DND-41 (cell line): ENCODE measurements at regions not wholly inside any gene's neighbourhood (a gene's known extent, or its start where the extent isn't known, plus 50 kb on each side); places are given as distances from the start of the nearest gene placed in this dataset.

Source experiments
- ATAC-seq: fragments of 200-7000 bp; cut with Tn5 transposase; 3 replicates; pipeline ENCODE4 v1.9.1; 2021; ENCODE audit warnings: low read depth; ENCODE audit not compliant: insufficient read depth
- DNase-seq: peaks from one replicate; pipeline ENCODE4 v3.0.0-alpha.2; 2020
- H2AFZ ChIP-seq: 2 replicates; pipeline ENCODE4 v1.6.0; 2012; ENCODE audit warnings: low read depth, low read length
- H3K27ac ChIP-seq: 2 replicates; pipeline ENCODE4 v1.5.1; 2012; ENCODE audit warnings: low read length, inconsistent platforms
- H3K27me3 ChIP-seq: fragments of 200-600 bp; sonication (generic); 2 replicates; pipeline ENCODE4 v1.6.0; 2012; ENCODE audit warnings: low read length, mild to moderate bottlenecking, inconsistent platforms; ENCODE audit not compliant: insufficient read depth, poor library complexity
- H3K36me3 ChIP-seq: 2 replicates; pipeline ENCODE4 v1.5.1; 2012; ENCODE audit warnings: low read length, inconsistent platforms; ENCODE audit not compliant: insufficient read depth
- H3K4me1 ChIP-seq: 2 replicates; pipeline ENCODE4 v1.5.1; 2012; ENCODE audit warnings: mild to moderate bottlenecking, low read length; ENCODE audit not compliant: insufficient read depth
- H3K4me2 ChIP-seq: 2 replicates; pipeline ENCODE4 v1.6.0; 2012; ENCODE audit warnings: mild to moderate bottlenecking, moderate library complexity, low read length, inconsistent platforms; ENCODE audit not compliant: insufficient read depth
- H3K4me3 ChIP-seq, 2 experiments: fragments of 200-600 bp in 1 of 2; shearing (Covaris generic) in 1 of 2; 2 replicates each; pipeline ENCODE4 v1.5.1; 2012 to 2016; ENCODE audit warnings: inconsistent platforms in 2 of 2, low read length in 2 of 2, mild to moderate bottlenecking in 2 of 2, low read depth in 1 of 2, moderate library complexity in 1 of 2
- H3K79me2 ChIP-seq: 2 replicates; pipeline ENCODE4 v1.6.0; 2012; ENCODE audit warnings: low read length, inconsistent platforms; ENCODE audit not compliant: insufficient read depth
- H3K9ac ChIP-seq: 2 replicates; pipeline ENCODE4 v1.6.0; 2012; ENCODE audit warnings: low read depth, mild to moderate bottlenecking, inconsistent platforms, low read length, moderate library complexity
- H3K9me3 ChIP-seq: 2 replicates; pipeline ENCODE4 v1.5.1; 2012; ENCODE audit warnings: low read length, moderate library complexity, mild to moderate bottlenecking, inconsistent platforms; ENCODE audit not compliant: insufficient read depth, severe bottlenecking
- H4K20me1 ChIP-seq: 2 replicates; pipeline ENCODE4 v1.6.0; 2012; ENCODE audit warnings: low read length; ENCODE audit not compliant: insufficient read depth
- EZH2 ChIP-seq: IDR thresholded peaks from 3 replicates; pipeline ENCODE4 v1.6.1; 2012; ENCODE audit warnings: borderline replicate concordance, low read depth, mild to moderate bottlenecking, moderate library complexity, low read length, inconsistent platforms; ENCODE audit not compliant: severe bottlenecking
- TF ChIP-seq, protein P1 (sequence below): IDR thresholded peaks from 2 replicates; pipeline ENCODE4 v1.5.1; 2012; ENCODE audit warnings: borderline replicate concordance, low read length, moderate library complexity, mild to moderate bottlenecking; ENCODE audit not compliant: poor library complexity, severe bottlenecking; ENCODE audit errors: extremely low read depth

DNA sequence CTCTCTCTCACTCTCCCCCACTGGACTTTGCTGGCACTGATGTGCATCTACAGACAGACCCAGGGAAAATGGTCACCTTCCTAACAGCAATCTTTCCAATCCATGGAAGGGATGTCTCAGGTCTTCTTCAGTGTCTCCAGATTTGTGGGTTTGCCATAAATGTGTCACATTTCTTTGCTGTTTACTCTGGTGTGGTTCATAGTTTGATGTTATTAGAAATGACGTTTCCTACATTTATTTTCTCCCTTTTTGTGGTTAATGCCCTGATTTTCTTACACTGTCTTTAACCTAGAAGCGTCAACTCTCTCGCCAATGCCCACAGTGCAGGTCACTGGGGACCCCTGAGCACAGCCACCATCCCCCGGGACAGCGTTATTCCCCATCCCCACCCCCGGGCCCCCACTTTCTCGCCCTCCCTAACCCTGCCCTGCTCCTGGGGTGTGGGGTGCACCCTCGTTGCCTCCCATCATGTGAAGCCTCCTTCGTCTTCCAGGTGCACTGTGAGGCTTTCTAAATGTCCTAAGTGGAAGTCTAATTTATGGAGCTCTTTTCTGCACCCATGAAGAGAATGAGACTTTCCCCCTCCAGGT lies 86.5 kb downstream of the YTHDF1 start:
- H3K4me3 ChIP-seq: no peak overlapping the region
- H3K36me3 ChIP-seq: no peaks in the 10 kb centered on the region
- H3K4me2 ChIP-seq: no peak overlapping the region
- no peaks in the 10 kb centered on the region for H3K4me1 ChIP-seq
- H2AFZ ChIP-seq: no peak overlapping the region
- H3K27me3 ChIP-seq: peaks cover 16% of the 10 kb centered on the region
- TF ChIP-seq, protein P1, sequence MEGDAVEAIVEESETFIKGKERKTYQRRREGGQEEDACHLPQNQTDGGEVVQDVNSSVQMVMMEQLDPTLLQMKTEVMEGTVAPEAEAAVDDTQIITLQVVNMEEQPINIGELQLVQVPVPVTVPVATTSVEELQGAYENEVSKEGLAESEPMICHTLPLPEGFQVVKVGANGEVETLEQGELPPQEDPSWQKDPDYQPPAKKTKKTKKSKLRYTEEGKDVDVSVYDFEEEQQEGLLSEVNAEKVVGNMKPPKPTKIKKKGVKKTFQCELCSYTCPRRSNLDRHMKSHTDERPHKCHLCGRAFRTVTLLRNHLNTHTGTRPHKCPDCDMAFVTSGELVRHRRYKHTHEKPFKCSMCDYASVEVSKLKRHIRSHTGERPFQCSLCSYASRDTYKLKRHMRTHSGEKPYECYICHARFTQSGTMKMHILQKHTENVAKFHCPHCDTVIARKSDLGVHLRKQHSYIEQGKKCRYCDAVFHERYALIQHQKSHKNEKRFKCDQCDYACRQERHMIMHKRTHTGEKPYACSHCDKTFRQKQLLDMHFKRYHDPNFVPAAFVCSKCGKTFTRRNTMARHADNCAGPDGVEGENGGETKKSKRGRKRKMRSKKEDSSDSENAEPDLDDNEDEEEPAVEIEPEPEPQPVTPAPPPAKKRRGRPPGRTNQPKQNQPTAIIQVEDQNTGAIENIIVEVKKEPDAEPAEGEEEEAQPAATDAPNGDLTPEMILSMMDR: no peak
- no peak for TF ChIP-seq EZH2
- ATAC-seq (no peak), DNase-seq (no peak)
- H3K9ac ChIP-seq: no peak overlapping the region
- H4K20me1 ChIP-seq: peaks cover 14% of the 10 kb centered on the region; the same call in 1 of the 2 replicates
- H3K27ac ChIP-seq: no peak overlapping the region
- H3K9me3 ChIP-seq: no peaks in the 10 kb centered on the region
- H3K79me2 ChIP-seq: no peaks in the 10 kb centered on the region

DNA sequence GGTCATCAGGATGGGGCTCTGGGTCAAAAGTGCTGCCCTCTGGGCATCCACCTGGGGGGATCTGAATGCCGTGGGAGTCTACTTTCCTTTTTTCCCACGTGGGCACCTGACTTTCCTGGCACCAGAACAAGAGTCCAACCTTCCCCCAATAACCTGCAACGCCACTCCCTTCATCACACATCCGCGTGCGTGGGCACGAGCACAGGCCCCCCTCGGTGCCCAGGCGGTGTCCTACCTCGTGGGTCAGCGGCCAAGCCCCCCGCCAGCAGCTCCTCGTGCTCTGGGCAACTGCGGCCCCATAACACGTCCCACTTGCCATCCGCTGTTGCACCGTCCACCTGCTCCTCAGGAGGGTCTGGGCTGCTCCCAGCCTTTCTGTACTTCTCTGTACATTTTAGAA lies 87.0 kb downstream of the YTHDF1 start:
- Histone ChIP-seq H3K9ac (no peak overlapping the region), H4K20me1 (peaks cover 14% of the 10 kb centered on the region; the same call in 1 of the 2 replicates), H3K27ac (no peak overlapping the region), H3K79me2 (no peaks in the 10 kb centered on the region), H3K27me3 (peaks cover 16% of the 10 kb centered on the region), H3K4me3 (no peak overlapping the region), H3K4me2 (no peak overlapping the region), H2AFZ (no peak overlapping the region), H3K36me3 (no peaks in the 10 kb centered on the region), H3K4me1 (no peaks in the 10 kb centered on the region), H3K9me3 (no peaks in the 10 kb centered on the region)
- TF ChIP-seq, protein P1: no peak
- no peak for TF ChIP-seq EZH2
- no peak for ATAC-seq
- DNase-seq: no peak

DNA sequence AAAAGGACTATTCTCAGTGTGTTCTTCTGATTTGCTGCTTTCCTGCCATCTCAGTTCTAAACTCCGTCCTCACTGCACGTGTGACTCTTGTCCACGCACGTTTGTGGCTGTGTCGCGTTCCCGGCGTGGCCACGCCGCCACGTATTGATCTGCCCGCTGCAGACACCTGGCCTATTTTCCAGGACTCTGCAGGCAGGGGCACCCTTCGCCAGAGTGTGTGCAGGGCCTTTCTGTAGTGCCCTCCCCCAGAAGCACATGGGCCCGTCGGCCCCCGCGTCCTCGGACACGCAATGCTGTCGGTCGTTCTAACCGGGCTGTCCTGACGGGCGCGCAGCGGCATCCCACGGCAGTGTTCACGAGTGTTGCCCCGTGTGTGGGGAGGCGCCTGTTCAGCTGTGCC lies 87.6 kb downstream of the YTHDF1 start:
- no peak overlapping the region for H3K4me2 ChIP-seq
- TF ChIP-seq, protein P1: no peak
- no peak for TF ChIP-seq EZH2
- H3K27me3 ChIP-seq: peaks cover 16% of the 10 kb centered on the region
- no peaks in the 10 kb centered on the region for H3K36me3 ChIP-seq
- no peak overlapping the region for H3K9ac ChIP-seq
- H3K9me3 ChIP-seq: no peaks in the 10 kb centered on the region
- H3K79me2 ChIP-seq: no peaks in the 10 kb centered on the region
- H3K27ac ChIP-seq: no peak overlapping the region
- H4K20me1 ChIP-seq: peaks cover 10% of the 10 kb centered on the region; the same call in 1 of the 2 replicates
- H3K4me1 ChIP-seq: no peaks in the 10 kb centered on the region
- ATAC-seq: no peak
- no peak overlapping the region for H3K4me3 ChIP-seq
- DNase-seq: no peak
- H2AFZ ChIP-seq: no peak overlapping the region
